Right kidney (tissue), 1 donor: ENCODE measurements at regions not wholly inside any gene's neighbourhood (a gene's known extent, or its start where the extent isn't known, plus 50 kb on each side); places are given as distances from the start of the nearest gene placed in this dataset.

ENCODE experiments used
- DNase-seq: peaks from one replicate; pipeline ENCODE4 v3.0.0-alpha.2; 2016

DNA sequence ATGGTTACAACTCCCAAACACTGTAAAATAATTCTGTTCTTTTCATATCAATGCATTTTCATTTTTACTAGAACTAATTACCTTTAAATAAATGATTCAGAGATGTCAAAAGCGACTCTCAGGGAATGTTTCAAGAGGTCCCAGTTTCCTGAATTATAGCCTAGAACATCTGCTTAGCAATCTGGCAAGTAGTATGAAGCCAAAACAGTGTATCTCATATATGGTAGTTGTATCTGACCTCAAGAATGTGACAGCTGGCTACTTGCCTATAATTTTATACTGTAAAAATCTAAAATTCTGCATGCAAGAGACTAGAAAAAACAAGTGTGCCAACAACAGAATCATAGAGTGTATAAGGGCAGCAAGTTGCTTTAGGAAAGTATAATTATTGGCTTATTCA, 187.7 kb upstream of the POU5F2 start:
- no peak for DNase-seq

DNA sequence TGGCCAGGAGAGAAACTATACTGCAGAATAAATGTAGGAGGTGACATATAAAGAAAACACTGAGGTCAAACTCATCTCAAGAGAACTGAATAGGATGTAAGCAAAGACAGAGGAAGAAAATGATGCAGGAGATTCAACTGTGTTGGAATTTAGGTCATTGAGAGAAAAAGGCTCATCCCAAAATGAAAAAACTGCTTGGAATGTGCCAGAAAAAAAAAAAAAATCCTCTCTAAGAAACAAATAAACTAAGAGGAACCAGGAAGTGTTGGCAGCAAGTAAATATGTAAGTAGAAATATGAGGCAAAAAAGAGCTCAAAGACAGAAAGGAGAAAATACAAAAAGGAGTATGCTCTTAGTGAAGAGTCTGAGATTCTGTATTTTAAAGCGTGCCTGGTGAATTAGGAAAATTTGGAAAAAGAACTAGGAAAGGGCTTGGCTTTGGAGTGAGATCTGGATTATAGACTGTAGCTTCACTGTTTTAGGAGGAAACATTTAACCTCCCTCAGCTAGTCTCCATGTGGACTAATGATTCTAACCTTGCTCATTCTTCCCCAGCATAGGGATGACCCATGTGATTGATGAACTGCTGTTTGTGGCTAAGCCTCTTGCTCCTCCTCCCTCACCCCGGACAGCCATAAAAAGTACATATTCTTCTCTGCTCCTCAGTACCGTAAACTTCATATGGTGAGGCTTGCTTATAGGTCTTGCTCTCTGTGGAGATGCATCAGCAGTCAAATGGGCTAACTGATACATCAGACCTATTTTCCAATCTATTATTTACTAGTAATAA, 185.6 kb upstream of the POU5F2 start:
- no peak for DNase-seq

DNA sequence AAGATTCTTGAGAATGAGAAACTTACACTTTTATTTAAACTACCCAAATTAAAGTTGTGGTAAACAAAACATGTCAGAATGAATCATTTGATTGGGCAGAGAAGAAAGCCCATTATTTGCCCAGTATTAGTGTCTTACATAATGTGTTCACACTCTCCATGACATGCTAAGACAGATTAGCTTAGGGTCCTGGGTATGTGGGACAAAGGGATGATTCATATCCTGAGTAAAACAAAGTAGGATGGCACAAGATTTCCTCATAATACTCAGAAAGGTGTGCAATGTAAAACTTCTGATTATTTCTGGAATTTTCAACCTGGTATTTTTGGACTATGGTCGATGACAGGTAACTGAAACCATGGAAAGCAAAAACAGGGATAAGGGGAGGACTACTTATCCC, 183.9 kb upstream of the POU5F2 start:
- DNase-seq, result no peak

DNA sequence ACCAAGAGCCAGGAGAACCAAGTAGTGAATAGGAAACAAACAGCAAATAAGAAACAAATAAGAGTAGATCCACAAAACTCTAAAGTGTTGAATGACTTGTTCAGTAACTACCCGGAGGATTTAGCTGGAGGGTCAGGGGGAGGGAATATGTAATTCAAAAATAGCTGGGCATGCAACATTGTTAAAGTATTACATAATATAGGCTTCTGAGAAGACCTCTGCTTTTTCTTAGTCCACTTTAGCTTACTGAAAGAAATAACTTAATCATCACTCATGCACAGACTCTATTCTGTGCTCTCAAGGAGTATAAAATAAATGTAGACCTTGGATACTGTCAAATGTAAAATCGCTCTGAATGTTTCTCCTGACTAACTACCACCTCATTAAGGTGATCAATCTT, 183.2 kb upstream of the POU5F2 start:
- DNase-seq, result no peak

DNA sequence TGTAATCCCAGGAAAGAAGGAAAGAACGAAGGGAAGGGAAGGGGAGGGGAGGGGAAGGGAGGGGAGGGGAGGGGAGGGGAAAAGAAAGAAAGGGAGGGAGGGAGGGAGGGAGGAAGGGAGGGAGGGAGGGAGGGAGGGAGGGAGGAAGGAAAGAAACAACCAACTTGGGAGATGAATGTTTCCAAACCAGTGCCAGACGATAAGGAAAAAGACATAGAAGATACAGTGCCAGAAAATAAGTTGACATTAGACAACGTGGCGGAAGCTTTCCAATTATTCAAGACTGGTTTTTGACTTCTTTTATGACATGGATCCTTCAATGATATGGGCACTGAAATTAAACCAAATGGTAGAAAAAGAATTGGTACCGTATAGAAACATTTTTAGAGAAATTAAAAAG, 181.2 kb upstream of the POU5F2 start:
- no peak for DNase-seq

DNA sequence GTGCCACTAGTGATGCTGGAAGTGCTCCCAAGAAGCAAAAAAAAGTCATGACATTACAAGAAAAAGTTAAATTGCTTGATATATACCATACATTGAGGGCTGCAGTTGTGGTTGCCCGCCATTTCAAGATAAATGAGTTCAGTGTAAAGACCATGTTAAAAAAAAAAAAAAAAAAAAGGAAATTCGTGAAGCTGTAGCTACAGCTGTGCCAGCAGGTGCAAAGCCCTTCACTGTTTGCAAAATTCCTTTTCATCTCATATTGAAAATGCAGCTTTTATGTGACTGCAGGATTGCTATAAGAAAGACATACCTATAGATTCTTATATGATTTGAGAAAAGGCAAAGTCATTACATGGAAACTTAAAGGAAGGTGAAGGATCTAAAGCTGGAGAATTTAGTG, 179.6 kb upstream of the POU5F2 start:
- DNase-seq, result no peak

DNA sequence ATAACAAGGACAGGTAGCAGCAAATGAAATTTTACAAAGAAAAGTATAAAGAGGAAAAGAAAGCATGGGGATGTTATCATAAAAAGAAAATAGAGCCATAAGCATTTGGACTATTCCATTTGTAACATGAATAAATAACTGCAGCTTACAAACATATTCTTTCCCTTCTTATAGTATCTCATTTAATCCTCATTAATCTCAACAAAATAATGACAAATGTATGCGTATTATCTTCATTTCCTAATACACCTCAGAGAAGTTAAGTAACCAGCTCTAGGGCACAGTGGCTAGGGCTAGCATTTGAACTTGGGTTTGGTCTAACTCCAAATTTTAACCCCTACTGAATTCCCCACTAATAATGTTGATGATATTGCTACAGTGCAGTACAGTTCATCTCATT, 175.5 kb upstream of the POU5F2 start:
- DNase-seq, result no peak

DNA sequence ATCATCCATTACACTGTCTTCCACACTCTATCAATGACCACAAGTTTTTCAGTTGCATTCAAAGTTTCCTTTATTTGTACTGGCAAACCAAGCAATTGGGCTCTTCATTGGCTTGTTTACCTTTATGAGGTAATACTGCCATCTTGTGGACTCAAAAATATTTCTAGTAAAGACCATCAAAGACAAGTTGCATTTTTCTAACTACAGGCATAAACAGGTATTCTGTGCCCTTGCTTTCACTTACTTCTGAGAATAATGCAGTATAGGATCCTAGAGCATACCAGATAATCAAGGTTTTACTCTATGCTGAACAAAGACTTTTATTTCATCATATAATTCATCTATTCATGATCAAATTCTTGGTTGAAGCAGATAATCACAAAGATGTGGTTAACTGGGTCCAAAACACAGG, 173.7 kb upstream of the POU5F2 start:
- DNase-seq, result no peak

DNA sequence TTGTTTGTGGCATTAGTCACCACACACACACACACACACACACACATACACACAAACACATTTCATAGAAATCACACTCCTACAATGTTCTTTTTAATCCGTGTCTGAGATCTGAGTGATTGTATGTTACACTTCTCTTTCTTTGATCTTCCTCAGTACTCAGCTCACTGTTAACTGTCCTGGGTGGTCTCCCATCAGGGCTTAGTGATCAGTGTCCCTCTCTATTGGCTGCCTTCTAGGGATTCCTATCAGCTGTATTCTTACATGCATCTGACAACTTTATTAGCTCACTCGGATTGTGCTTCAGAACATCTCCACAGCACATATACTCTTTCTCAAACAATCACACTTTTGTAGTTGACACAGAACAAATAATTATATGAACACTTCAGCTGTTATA, 170.2 kb upstream of the POU5F2 start:
- peak; percentile 3 for DNase-seq

DNA sequence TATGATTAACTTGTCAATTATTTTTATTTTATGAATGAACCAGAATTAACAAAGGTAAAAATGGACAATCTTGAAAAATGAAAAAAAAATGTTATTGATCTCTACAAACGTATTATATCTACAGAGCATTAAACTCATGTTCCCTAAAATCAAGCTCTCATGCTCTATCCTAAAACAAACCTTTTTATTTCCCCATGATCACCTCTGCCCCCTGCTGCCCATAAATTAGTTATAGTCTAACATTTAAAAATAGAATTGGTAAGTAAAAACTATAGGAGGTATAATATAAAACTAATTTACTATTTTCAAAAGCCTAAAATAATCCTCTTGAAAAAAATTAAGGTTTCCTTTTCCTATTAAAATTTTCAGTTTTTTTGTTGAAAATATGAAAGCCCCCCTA, 168.0 kb upstream of the POU5F2 start:
- no peak for DNase-seq

DNA sequence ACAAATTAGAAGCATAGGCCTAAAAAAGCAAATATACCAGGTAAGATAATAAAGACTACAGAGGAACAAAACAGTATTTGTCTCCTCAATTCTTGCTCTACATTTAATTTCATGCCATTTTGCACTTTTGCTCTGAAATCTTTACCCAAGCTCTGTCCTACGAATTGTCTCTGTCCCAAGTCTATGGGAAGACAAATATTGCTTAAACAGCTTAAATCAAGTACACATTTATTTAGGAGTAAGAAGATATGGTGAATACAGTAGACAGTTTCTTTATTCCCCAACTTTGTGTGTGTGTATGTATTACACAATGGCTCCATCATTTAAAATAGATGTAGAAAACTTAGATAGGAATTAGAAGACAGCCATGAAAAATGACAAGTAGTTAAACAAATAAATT, 163.5 kb upstream of the POU5F2 start:
- DNase-seq, result no peak

DNA sequence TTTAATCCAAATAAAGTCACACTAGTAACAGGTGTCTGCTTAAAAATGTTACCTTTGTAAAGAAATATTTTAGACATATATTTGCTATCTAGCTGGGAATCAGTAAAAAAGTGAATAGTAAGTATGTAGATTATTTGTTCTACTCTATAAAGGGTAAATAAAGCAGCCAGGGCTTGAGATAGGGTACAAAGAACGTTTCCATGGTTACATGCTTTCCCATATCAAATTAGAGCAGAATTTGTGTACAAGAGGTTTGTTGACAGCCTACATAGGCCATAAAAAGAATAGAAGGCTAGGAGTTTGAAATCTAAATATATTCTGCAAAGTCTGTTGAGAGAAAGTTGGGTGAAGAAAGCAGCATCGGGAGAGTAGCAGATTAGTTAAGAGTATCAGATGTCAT, 160.9 kb upstream of the POU5F2 start:
- DNase-seq, result no peak

DNA sequence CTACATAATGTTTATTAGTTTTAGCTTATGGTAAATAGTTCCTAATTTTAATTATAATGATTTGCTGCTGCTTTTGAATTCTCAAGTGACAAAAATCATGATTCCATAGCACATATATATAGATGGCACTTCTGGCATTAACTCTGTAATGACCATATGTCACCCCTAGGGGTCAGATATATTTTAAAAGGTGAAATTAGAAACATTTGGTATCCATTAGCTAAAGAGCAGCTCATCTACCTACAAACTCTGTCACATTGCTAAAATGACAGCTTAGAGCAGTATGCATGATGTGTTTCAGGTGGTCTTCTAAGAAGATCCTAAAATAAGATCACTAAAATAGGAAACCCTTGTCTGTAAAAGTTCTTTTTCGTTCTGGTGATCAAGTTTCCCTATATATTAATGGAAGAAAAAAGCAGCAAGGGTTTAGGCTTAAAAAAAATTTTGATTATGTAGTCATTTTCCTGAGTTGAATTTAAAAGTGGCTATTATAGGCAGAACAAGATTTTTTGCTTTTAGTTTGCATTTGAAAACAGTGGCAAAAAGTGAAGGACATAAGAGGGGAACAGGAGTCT, 157.7 kb upstream of the POU5F2 start:
- no peak for DNase-seq

DNA sequence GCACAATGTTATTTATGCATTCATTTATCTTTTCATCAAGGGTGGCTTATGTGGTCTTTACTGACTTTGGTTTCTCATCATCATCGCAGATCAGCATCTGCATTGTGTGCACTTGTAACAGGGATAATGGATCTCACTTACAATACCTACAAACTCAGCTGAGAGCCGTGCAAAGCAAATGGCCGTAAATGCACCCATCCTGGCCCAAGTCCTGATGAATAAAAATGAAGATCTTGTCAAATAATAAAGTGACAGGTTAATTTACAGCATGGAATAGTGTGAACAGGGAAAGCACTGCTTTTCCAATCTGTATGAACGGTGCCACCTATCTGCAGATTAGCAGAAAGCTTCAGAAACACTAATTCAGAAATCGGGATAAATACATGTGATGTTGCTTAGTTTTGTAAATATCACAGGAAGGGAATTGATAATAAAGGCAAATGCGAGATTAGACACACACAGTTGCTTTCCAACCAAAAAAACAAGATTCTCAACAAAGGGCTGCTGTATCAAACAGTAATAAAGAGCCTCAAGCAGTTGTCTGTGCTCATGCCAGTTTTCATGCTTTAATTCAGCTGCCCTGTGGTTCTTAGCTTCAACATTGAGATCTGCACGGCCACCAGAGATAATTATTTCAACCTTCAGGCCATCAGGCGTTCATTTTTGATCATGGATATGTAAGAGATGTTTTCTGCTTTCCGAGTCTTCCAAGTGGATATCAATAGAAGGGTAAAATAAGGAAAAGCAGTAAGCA, 153.4 kb upstream of the POU5F2 start:
- DNase-seq, result no peak

DNA sequence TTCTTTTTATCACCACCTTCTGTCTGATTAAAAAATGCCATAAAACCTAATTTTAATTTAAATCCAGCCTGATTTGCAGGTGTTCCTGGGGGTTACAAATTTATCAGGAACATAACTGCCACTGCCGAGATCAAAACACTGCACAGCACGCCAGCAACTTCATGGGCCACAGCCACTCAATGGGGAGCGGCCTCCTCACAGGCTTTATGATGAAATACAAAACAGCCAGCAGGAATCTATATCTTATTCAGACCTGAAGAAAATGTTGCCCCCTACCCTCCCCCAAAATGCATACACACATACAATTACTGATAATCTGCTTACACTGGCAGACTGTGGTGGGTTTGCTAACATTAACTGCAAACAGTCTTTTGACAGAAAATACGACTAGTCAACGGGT, 151.7 kb upstream of the POU5F2 start:
- DNase-seq, result no peak

DNA sequence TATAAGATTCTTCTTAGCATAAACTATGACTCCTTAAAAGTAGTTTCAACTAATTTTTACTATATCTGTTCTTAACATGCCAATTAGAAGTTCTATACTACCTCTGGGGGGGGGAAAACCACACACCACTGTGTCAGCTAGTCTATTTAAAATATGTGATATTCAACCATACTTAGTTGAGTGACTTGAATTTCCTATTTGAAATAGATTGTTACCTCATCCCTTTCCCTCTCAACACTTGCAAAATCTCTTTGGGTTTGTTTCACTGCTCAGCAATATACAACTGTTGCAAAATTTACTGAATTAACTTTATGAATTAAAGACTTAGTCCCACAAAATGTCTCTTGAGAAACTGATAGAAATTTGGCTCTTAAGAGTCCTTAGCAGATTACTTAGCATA, 151.1 kb upstream of the POU5F2 start:
- no peak for DNase-seq

DNA sequence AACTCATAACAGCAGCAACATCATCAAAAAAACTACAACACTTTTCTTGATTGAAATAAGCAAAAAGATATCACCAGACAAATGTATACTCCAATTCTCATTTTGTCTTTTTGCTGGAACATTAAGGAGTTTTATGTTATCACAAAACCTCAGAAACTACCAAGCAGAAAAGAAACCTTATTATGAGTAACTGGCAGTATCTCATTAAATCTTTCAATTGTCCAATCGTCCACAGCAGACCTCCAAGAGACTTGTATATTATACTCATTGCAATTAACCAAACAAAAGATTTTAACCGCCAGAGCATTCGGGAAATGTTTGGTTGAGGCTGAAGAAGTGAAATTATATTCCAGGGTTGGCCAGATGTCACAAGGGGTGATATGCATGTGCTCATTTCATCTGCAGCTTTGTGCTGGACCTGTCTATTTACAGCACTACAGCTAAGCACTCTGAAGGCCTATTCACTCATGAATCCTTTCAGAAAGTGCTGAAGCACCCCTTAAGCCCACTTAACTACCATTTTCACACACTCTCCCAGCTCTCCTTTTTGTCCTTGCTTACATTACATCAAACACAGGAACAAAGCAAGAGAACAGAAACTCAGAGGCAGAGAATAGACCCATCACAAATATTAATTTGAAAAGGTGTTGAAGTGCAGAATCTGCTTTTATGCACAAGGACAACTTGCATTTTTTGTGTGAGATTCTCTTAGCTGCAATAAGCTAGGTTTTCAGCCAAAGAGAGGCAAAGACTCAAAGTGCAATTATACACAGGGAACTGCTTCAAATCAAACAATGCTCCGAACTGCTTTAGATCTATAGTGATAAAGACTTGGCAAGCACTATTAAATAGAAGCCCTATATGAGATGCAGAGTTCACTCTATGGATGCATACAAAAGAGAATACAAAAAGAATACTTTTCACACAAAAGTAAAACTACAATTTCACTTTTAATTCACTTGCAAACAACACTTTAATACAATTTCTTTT, 150.4 kb upstream of the POU5F2 start:
- peak; percentile 6 for DNase-seq

DNA sequence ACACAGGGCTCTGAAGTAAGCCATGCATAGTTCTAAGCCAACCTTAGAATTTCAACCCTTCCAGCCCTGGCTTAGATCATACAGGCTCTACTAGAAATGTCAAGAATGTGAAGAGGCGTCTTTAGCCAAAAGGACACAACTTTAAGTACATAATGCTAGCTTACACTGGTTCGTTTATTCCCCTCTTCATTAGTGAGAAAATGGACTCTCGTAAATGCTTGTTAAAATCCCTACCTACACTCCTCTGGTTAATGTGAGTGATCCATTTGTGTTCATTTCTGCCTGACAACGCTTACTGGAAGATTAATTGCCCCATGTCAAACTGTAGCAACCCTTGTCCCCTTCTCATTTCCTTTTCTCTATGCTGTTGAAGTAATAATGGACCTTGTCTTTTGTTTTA, 149.3 kb upstream of the POU5F2 start:
- peak; percentile 32 for DNase-seq

DNA sequence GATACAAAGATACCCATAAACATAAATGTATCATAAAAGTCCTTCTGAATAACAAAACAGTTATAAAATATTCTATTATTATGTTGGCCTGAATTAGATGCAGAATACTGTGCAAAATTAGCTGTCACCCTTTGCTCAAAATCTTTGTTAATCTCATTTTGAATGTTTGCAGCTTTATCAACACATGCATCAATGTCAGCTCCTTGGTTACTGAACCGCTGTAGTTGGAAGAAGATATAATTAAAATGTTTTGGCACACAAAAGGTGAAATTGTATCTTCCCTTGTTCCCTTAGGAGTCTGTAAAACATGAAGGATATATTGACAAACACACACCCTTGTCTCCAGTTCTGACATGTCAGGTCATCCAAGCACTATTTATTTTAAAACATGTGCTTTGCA, 146.3 kb upstream of the POU5F2 start:
- DNase-seq, result no peak

DNA sequence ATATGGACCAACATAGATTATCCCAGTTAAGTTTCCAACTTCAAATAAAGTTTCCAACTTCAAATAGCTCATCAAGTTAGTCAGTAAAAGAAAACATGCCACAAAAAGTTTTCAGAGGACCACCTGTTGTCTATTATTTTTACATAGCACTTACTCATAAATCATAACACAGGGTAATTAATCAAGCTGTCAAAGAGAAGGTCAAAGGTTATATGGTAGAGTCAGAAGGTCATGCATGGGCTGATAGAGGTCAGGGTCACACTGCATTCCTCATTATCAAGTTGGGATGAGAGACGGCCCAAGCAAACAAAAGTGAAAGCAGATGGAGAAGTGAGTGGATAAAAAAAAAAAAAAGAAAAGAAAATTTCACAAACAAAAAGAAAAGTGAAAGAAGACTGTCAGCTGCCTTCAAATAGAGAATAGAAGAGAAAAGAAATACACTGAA, 145.5 kb upstream of the POU5F2 start:
- DNase-seq, result peak; percentile 9

DNA sequence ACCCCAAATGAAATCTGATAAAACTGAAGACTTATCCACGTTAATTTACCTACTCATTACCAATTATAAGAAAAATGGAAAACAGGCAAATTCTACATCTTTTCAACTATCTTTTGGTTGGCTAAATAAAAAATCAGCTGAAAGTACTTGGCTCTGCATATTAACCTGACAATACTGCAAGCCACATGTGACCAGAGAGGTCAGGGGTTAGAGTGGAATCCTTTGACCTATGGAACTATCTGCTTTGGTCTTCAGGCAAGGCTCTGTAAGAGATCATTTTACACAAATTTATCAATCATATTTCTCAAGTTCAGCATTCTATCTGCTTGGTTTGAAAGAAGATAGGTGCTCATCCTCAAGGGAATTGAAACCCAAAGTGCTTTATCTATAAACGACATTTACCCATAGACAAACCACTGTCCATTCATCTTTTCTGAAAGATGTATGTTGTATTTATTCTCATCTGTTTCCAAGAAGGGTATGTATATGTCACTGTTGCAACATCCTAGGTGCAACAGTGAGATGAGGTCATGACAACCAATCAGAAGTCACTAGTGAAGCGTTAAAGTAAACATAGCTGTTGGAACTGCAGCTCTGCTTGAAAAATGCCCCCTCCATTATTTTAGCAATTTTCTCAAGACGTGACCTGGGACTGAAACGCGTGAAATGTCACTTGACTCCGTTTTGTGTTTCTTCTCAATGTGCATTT, 144.9 kb upstream of the POU5F2 start:
- no peak for DNase-seq

DNA sequence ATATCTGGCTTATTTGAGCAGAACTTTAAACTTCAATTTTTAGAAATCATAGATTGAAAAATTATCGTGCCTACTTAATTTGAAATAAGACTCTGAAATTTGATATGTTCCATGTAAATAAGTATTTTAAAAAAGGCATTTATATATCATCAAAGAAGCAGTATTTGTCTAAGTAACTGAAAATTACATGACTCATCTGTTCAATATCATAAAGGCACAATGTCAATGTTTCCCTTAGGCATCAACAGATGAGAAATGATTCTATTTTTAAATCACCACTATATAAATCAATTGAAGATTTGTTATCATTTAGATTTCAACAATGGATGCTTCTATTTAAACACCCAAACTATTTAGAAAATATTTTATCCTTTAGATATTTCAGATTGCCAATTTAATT, 142.9 kb upstream of the POU5F2 start:
- DNase-seq, result no peak
